OCI-LY7 (cell line): ENCODE measurements at regions not wholly inside any gene's neighbourhood (a gene's known extent, or its start where the extent isn't known, plus 50 kb on each side); places are given as distances from the start of the nearest gene placed in this dataset.

Experiments
- CTCF ChIP-seq: fragments of 200-600 bp; sonication (generic); conservative IDR thresholded peaks from 2 replicates; pipeline ENCODE4 v1.5.1; 2014; ENCODE audit warnings: mild to moderate bottlenecking, antibody characterized with exemption, low read length, moderate library complexity, mixed read lengths
- EZH2phosphoT487 ChIP-seq: fragments of 200-600 bp; sonication (generic); IDR thresholded peaks from 2 replicates; pipeline ENCODE4 v1.6.1; 2018; ENCODE audit warnings: low read depth, borderline replicate concordance, mild to moderate bottlenecking, mixed run types, antibody characterized with exemption, low read length, moderate library complexity, mixed read lengths

DNA sequence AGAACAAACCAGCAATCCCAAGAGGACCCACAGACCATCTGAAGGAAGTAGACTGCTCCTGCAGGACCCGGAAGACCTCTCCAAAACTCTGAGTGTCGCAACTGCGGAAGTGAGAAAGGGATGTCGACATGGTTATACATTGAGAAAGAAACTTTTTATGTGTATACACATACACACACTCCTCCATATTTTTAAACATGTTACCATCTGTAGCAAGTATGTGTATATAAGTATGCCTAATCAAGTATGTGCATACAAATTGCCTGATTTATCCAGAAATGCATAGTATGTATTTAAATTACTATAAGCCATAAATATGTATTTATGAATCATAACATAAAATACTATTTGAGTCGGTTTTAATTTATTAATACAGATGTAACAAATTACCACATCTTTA lies 1220.7 kb downstream of the CDY2B start:
- no peak for TF ChIP-seq CTCF
- no peak for TF ChIP-seq EZH2phosphoT487
